HCT116 (cell line): ENCODE measurements at regions not wholly inside any gene's neighbourhood (a gene's known extent, or its start where the extent isn't known, plus 50 kb on each side); places are given as distances from the start of the nearest gene placed in this dataset.

Experiments used
- EZH2 ChIP-seq: fragments of 200-600 bp; sonication (generic); IDR thresholded peaks from 2 replicates; pipeline ENCODE4 v1.6.1; 2017; ENCODE audit warnings: antibody characterized with exemption, mixed run types
- FOSL1 ChIP-seq: IDR thresholded peaks from 2 replicates; pipeline ENCODE4 v1.6.1; 2012; ENCODE audit warnings: low read depth
- JUND ChIP-seq: IDR thresholded peaks from 2 replicates; pipeline ENCODE4 v1.6.1; 2012
- POLR2A ChIP-seq: IDR thresholded peaks from 2 replicates; pipeline ENCODE4 v1.7.0; 2011; ENCODE audit warnings: borderline replicate concordance; ENCODE audit not compliant: insufficient read depth, insufficient read length; ENCODE audit errors: extremely low read depth
- POLR2AphosphoS5 ChIP-seq: IDR thresholded peaks from 2 replicates; pipeline ENCODE4 v1.6.1; 2011; ENCODE audit warnings: mild to moderate bottlenecking, low read depth, low read length, moderate library complexity
- SP1 ChIP-seq: IDR thresholded peaks from 2 replicates; pipeline ENCODE4 v1.6.1; 2012; ENCODE audit warnings: low read depth
- SRF ChIP-seq: IDR thresholded peaks from 2 replicates; pipeline ENCODE4 v1.6.1; 2012; ENCODE audit warnings: low read depth
- YY1 ChIP-seq: IDR thresholded peaks from 2 replicates; pipeline ENCODE4 v1.6.1; 2011; ENCODE audit warnings: low read length, low read depth, moderate library complexity, mild to moderate bottlenecking; ENCODE audit not compliant: insufficient replicate concordance; ENCODE audit errors: extremely low read depth
- ZNF274 ChIP-seq: fragments of 200-500 bp; sonication (Bioruptor generic); IDR thresholded peaks from 2 replicates; pipeline ENCODE4 v1.6.1; 2014; ENCODE audit warnings: mild to moderate bottlenecking, low read depth, low read length, inconsistent platforms
- TF ChIP-seq, protein P1 (sequence below): IDR thresholded peaks from 2 replicates; pipeline ENCODE4 v1.6.1; 2012; ENCODE audit warnings: low read depth
- TF ChIP-seq, protein P2 (sequence below): IDR thresholded peaks from 2 replicates; pipeline ENCODE4 v1.6.1; 2012
- TF ChIP-seq, protein P3 (sequence below): IDR thresholded peaks from 2 replicates; pipeline ENCODE4 v1.6.1; 2011; ENCODE audit warnings: mild to moderate bottlenecking, low read length, moderate library complexity; ENCODE audit not compliant: insufficient replicate concordance; ENCODE audit errors: extremely low read depth
- TF ChIP-seq, protein P4 (sequence below), 3 experiments: fragments of 200-600 bp in 1 of 3; sonication (generic) in 1 of 3; IDR thresholded peaks in 2 of 3; conservative IDR thresholded peaks in 1 of 3; 2 replicates each; pipeline ENCODE4 v1.5.1; 2012 to 2017; ENCODE audit warnings: low read depth in 2 of 3, low read length in 2 of 3, antibody characterized with exemption in 1 of 3, borderline replicate concordance in 1 of 3, control low read depth in 1 of 3, mild to moderate bottlenecking in 1 of 3, mixed read lengths in 1 of 3, mixed run types in 1 of 3, moderate library complexity in 1 of 3; ENCODE audit not compliant: insufficient read depth in 1 of 3
- TF ChIP-seq, protein P5 (sequence below): IDR thresholded peaks from 2 replicates; pipeline ENCODE4 v1.6.1; 2012

DNA sequence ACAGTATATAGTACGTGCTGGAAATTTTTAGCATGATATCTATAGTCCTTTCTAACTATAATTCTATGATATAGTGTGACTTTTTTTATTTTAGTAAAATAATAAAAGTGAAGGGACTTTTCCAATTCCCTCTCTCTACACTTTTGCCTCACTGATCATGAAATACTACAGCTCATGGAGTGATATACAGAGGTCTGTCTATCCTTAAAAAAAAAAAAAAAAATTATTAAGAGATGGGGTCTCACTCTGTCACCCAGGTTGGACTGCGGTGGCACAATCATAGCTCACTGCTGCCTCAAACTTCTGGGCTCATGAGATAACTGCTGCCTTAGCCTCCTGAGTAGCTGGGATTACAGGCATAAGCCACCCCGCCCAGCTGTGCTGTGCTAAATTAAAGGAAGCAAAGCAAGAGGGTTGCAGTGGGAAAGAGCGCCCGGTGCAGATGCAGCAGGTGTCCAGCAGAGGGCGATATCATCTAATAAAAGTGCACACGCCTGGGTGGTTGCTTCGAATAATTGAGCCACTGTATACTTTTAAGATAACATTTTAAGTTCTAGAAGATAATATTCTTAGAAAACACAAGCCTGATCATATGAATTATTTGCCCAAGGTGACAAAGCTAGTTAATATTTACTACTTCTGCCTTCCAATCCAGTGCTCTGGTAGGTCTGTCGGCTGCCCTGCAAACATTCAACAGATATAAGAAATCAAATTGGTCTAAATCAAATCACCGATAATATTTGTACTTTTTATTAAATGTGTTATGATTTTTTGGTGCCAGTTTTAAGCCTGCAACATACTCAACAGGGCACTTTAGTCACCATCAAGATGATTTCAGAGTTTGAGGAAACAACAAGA lies 94.9 kb upstream of the NT5E start:
- TF ChIP-seq, protein P1, sequence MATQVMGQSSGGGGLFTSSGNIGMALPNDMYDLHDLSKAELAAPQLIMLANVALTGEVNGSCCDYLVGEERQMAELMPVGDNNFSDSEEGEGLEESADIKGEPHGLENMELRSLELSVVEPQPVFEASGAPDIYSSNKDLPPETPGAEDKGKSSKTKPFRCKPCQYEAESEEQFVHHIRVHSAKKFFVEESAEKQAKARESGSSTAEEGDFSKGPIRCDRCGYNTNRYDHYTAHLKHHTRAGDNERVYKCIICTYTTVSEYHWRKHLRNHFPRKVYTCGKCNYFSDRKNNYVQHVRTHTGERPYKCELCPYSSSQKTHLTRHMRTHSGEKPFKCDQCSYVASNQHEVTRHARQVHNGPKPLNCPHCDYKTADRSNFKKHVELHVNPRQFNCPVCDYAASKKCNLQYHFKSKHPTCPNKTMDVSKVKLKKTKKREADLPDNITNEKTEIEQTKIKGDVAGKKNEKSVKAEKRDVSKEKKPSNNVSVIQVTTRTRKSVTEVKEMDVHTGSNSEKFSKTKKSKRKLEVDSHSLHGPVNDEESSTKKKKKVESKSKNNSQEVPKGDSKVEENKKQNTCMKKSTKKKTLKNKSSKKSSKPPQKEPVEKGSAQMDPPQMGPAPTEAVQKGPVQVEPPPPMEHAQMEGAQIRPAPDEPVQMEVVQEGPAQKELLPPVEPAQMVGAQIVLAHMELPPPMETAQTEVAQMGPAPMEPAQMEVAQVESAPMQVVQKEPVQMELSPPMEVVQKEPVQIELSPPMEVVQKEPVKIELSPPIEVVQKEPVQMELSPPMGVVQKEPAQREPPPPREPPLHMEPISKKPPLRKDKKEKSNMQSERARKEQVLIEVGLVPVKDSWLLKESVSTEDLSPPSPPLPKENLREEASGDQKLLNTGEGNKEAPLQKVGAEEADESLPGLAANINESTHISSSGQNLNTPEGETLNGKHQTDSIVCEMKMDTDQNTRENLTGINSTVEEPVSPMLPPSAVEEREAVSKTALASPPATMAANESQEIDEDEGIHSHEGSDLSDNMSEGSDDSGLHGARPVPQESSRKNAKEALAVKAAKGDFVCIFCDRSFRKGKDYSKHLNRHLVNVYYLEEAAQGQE, result no peak
- TF ChIP-seq, protein P2, sequence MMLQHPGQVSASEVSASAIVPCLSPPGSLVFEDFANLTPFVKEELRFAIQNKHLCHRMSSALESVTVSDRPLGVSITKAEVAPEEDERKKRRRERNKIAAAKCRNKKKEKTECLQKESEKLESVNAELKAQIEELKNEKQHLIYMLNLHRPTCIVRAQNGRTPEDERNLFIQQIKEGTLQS, result no peak
- TF ChIP-seq, protein P3, sequence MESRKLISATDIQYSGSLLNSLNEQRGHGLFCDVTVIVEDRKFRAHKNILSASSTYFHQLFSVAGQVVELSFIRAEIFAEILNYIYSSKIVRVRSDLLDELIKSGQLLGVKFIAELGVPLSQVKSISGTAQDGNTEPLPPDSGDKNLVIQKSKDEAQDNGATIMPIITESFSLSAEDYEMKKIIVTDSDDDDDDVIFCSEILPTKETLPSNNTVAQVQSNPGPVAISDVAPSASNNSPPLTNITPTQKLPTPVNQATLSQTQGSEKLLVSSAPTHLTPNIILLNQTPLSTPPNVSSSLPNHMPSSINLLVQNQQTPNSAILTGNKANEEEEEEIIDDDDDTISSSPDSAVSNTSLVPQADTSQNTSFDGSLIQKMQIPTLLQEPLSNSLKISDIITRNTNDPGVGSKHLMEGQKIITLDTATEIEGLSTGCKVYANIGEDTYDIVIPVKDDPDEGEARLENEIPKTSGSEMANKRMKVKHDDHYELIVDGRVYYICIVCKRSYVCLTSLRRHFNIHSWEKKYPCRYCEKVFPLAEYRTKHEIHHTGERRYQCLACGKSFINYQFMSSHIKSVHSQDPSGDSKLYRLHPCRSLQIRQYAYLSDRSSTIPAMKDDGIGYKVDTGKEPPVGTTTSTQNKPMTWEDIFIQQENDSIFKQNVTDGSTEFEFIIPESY, result no peak
- TF ChIP-seq POLR2A, result no peak
- no peak for TF ChIP-seq EZH2
- TF ChIP-seq, protein P4, sequence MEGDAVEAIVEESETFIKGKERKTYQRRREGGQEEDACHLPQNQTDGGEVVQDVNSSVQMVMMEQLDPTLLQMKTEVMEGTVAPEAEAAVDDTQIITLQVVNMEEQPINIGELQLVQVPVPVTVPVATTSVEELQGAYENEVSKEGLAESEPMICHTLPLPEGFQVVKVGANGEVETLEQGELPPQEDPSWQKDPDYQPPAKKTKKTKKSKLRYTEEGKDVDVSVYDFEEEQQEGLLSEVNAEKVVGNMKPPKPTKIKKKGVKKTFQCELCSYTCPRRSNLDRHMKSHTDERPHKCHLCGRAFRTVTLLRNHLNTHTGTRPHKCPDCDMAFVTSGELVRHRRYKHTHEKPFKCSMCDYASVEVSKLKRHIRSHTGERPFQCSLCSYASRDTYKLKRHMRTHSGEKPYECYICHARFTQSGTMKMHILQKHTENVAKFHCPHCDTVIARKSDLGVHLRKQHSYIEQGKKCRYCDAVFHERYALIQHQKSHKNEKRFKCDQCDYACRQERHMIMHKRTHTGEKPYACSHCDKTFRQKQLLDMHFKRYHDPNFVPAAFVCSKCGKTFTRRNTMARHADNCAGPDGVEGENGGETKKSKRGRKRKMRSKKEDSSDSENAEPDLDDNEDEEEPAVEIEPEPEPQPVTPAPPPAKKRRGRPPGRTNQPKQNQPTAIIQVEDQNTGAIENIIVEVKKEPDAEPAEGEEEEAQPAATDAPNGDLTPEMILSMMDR (IDR thresholded peaks at IDR 0.05 in 2 of 3, conservative IDR thresholded peaks at IDR 0.05 in 1 of 3; ENCODE audit: borderline replicate concordance in 1 of 3, insufficient read depth in 1 of 3, low read depth in 2 of 3, low read length in 2 of 3), result peak; percentile 90 to 93 (median 91)
- no peak for TF ChIP-seq SRF
- TF ChIP-seq ZNF274, result no peak
- TF ChIP-seq YY1, result no peak
- TF ChIP-seq, protein P5, sequence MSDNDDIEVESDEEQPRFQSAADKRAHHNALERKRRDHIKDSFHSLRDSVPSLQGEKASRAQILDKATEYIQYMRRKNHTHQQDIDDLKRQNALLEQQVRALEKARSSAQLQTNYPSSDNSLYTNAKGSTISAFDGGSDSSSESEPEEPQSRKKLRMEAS, result no peak
- TF ChIP-seq FOSL1, result no peak
- no peak for TF ChIP-seq SP1
- TF ChIP-seq JUND, result no peak
- no peak for TF ChIP-seq POLR2AphosphoS5
